GM20000 (cell line): ENCODE measurements at regions not wholly inside any gene's neighbourhood (a gene's known extent, or its start where the extent isn't known, plus 50 kb on each side); places are given as distances from the start of the nearest gene placed in this dataset.
"Not testable (repeated sequence)": the region's sequence is repeated elsewhere in the genome, so short reads cannot be mapped to it uniquely, and the experiment has no call there.

Experiments used
- DNase-seq: peaks from one replicate; pipeline ENCODE4 v3.0.0; 2012; ENCODE audit warnings: low spot score
- CTCF ChIP-seq: IDR thresholded peaks from 2 replicates; pipeline ENCODE4 v1.5.1; 2012; ENCODE audit warnings: mild to moderate bottlenecking, control low read depth; ENCODE audit errors: extremely low read depth, missing control alignments

GRCh38 chr18:34380326-34380725 lies 155.6 kb upstream of the NOL4 start:
- no peak for TF ChIP-seq CTCF
- no peak for DNase-seq

GRCh38 chr18:34385311-34385710 lies 160.6 kb upstream of the NOL4 start:
- TF ChIP-seq CTCF = no peak
- DNase-seq = no peak

GRCh38 chr18:34386803-34387202 lies 162.1 kb upstream of the NOL4 start:
- no peak for TF ChIP-seq CTCF
- DNase-seq = no peak

- no peak for DNase-seq
- no peak for TF ChIP-seq CTCF
Observed at GRCh38 chr18:34397286-34397896, 172.7 kb upstream of the NOL4 start.

- TF ChIP-seq CTCF = no peak
- DNase-seq = no peak
Observed at GRCh38 chr18:34399892-34400291, 175.2 kb upstream of the NOL4 start.

- DNase-seq = no peak
- no peak for TF ChIP-seq CTCF
Observed at GRCh38 chr18:34400834-34401233, 176.1 kb upstream of the NOL4 start.

- TF ChIP-seq CTCF = no peak
- no peak for DNase-seq
Observed at GRCh38 chr18:34401775-34402174, 177.1 kb upstream of the NOL4 start.

GRCh38 chr18:34407471-34407870 lies 182.8 kb upstream of the NOL4 start:
- not testable (repeated sequence) for DNase-seq
